ENCODE measurements at regions not wholly inside any gene's neighbourhood (a gene's known extent, or its start where the extent isn't known, plus 50 kb on each side); places are given as distances from the start of the nearest gene placed in this dataset.

- Histone ChIP-seq H3K4me1 (ENCODE audit: insufficient read depth, low read length) (peaks cover 3% of the 10 kb centered on the region; the same call in 1 of the 2 replicates), H4K20me1 (ENCODE audit: low read length) (no peaks in the 10 kb centered on the region), H3K4me3 (ENCODE audit: low read length) (no peak overlapping the region), H3F3A (ENCODE audit: low read length, unreplicated experiment) (no peaks in the 10 kb centered on the region), H3K27ac (ENCODE audit: low read length) (no peak overlapping the region), H3K27me3 (ENCODE audit: low read length) (no peaks in the 10 kb centered on the region), H3K36me3 (ENCODE audit: low read depth, low read length) (no peaks in the 10 kb centered on the region), H3K9me2 (replicated peaks; ENCODE audit: low read length) (no peaks in the 10 kb centered on the region), H3K9ac (ENCODE audit: low read length) (no peak overlapping the region), H3K79me2 (ENCODE audit: low read length) (no peaks in the 10 kb centered on the region), H3K4me2 (ENCODE audit: low read length) (no peak overlapping the region), H2AFZ (ENCODE audit: low read length) (no peak overlapping the region), H3K9me3 (ENCODE audit: low read length) (no peaks in the 10 kb centered on the region)
- intact Hi-C loops (cut with micrococcal nuclease), result no loop called here
- no peak for ATAC-seq
- BruUV-seq (replicated peaks), result no TSS peak
- DNase-seq, result no peak
- ChIA-PET CTCF (no interaction called here), POLR2A (ENCODE audit: unreplicated experiment) (interaction anchor here (0.6 kb wide), 1 partner anchor 9 kb away, joined by 3 read pairs; no protein-coding TSS in a partner anchor)
- TF ChIP-seq EZH2phosphoT487 (IDR thresholded peaks at IDR 0.05; ENCODE audit: borderline replicate concordance, low read length) (no peak), EZH2 (IDR thresholded peaks at IDR 0.05; ENCODE audit: low read length, unreplicated experiment) (no peak), CTCF (conservative IDR thresholded peaks at IDR 0.05; ENCODE audit: low read depth, low read length) (no peak)
These were observed 125.0 kb downstream of the KLF12 start for GRCh38 chr13:74009100-74009668.

DNA sequence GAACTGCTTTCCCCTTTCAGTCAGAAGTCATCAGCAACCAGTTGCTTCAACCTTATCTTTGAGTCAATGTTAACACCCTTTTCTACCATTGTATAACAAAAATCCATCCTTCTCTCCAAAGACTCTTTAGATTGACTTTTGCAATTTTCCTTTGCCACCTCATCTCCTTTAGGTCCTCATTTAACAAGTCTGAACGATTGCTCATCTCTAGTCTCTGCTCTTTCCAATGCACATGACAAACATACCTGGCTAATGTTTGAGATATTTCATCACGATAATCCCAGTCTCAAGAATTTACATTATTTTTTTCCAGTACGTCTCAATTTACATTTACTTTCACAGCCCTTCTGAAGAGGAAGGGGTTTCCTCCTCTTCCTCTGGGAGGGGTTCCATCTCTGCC is 127.5 kb downstream of the KLF12 start:
- Histone ChIP-seq H3K9me2 (replicated peaks; ENCODE audit: low read length) (no peaks in the 10 kb centered on the region), H2AFZ (ENCODE audit: low read length) (no peak overlapping the region), H3K79me2 (ENCODE audit: low read length) (no peaks in the 10 kb centered on the region), H3F3A (ENCODE audit: low read length, unreplicated experiment) (no peaks in the 10 kb centered on the region), H3K27ac (ENCODE audit: low read length) (no peak overlapping the region), H3K27me3 (ENCODE audit: low read length) (no peaks in the 10 kb centered on the region), H3K9me3 (ENCODE audit: low read length) (no peaks in the 10 kb centered on the region), H4K20me1 (ENCODE audit: low read length) (no peaks in the 10 kb centered on the region), H3K9ac (ENCODE audit: low read length) (no peak overlapping the region), H3K36me3 (ENCODE audit: low read depth, low read length) (no peaks in the 10 kb centered on the region), H3K4me2 (ENCODE audit: low read length) (no peak overlapping the region), H3K4me1 (ENCODE audit: insufficient read depth, low read length) (peaks cover 6% of the 10 kb centered on the region; the same call in 1 of the 2 replicates), H3K4me3 (ENCODE audit: low read length) (no peak overlapping the region)
- DNase-seq (no peak), ATAC-seq (no peak)
- TF ChIP-seq EZH2phosphoT487 (IDR thresholded peaks at IDR 0.05; ENCODE audit: borderline replicate concordance, low read length), result no peak
- CTCF ChIA-PET, result no interaction called here
- POLR2A ChIA-PET (ENCODE audit: unreplicated experiment), result no interaction called here
- no TSS peak for BruUV-seq (replicated peaks)
- intact Hi-C loops (cut with micrococcal nuclease), result no loop called here

DNA sequence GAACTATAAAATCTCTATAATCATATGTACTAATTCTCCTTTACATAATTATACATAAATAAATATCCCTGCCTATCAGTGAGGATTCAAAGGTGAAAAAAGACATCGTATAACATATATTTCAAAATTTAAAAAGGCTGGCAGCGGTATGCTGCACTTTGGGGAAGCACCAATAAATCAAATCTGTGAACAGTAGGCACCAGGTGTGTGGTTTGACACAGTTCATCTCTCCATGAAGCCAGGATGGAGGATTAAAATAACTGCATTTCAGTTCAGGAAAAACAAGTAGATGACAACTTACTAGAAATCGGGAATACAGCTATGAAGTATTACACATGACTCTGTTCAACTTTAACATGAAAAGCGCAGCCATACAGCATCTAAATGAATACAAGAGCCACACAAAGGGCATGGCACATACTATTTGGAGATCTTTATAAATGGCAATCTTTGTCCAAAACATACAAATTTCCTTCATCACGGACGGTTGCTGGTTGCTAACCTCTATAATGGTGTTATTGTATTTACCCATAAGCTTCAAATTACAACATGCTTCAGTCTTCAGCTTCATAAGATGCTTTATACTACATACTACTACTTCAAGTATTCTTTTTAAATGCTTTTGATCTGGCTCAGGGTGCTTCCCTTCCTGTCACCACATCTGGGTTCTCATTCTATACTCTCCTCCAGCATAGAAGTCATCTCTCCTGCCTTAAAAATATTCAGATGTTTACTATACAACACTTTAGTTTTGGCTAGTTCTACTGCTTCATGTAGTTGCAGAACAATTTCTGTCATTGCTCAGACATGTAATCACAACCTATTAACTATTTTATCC is 128.7 kb downstream of the KLF12 start:
- ChIA-PET POLR2A (ENCODE audit: unreplicated experiment) (no interaction called here), CTCF (no interaction called here)
- Histone ChIP-seq H3K9me2 (replicated peaks; ENCODE audit: low read length) (no peaks in the 10 kb centered on the region), H4K20me1 (ENCODE audit: low read length) (no peaks in the 10 kb centered on the region), H3K27me3 (ENCODE audit: low read length) (no peaks in the 10 kb centered on the region), H3F3A (ENCODE audit: low read length, unreplicated experiment) (no peaks in the 10 kb centered on the region), H3K9me3 (ENCODE audit: low read length) (no peaks in the 10 kb centered on the region), H3K27ac (ENCODE audit: low read length) (no peak overlapping the region), H3K79me2 (ENCODE audit: low read length) (no peaks in the 10 kb centered on the region), H3K4me1 (ENCODE audit: insufficient read depth, low read length) (peaks cover 6% of the 10 kb centered on the region; the same call in 1 of the 2 replicates), H3K9ac (ENCODE audit: low read length) (no peak overlapping the region), H2AFZ (ENCODE audit: low read length) (no peak overlapping the region), H3K4me2 (ENCODE audit: low read length) (no peak overlapping the region), H3K36me3 (ENCODE audit: low read depth, low read length) (no peaks in the 10 kb centered on the region), H3K4me3 (ENCODE audit: low read length) (no peak overlapping the region)
- DNase-seq, result no peak
- intact Hi-C loops (cut with micrococcal nuclease), result no loop called here
- BruUV-seq (replicated peaks), result no TSS peak
- ATAC-seq, result no peak
- TF ChIP-seq EZH2phosphoT487 (IDR thresholded peaks at IDR 0.05; ENCODE audit: borderline replicate concordance, low read length) (no peak), EZH2 (IDR thresholded peaks at IDR 0.05; ENCODE audit: low read length, unreplicated experiment) (no peak), CTCF (conservative IDR thresholded peaks at IDR 0.05; ENCODE audit: low read depth, low read length) (no peak)

Data from PC-3 (cell line).